GM10248 (cell line): ENCODE measurements at regions not wholly inside any gene's neighbourhood (a gene's known extent, or its start where the extent isn't known, plus 50 kb on each side); places are given as distances from the start of the nearest gene placed in this dataset.

Experiments
- CTCF ChIA-PET: fragments of 300-600 bp; sonication (Branson Sonifier 250); formaldehyde crosslinking; extraction: SDS; loops from one replicate; lab custom pipeline; 2021; ENCODE audit warnings: antibody characterized with exemption; lab: Yijun Ruan, JAX
- POLR2A ChIA-PET: fragments of 350-650 bp; sonication (Branson Sonifier 250); formaldehyde crosslinking; extraction: SDS; loops from one replicate; lab custom pipeline; 2020; ENCODE audit warnings: antibody characterized with exemption; lab: Yijun Ruan, JAX
- DNase-seq: peaks from one replicate; pipeline ENCODE4 v3.0.0; 2012; ENCODE audit errors: extremely low spot score
- TF ChIP-seq, protein P1 (sequence below): IDR thresholded peaks from 2 replicates; pipeline ENCODE4 v1.5.1; 2012; ENCODE audit warnings: mild to moderate bottlenecking, low read depth; ENCODE audit errors: extremely low read depth, missing control alignments, control extremely low read depth

DNA sequence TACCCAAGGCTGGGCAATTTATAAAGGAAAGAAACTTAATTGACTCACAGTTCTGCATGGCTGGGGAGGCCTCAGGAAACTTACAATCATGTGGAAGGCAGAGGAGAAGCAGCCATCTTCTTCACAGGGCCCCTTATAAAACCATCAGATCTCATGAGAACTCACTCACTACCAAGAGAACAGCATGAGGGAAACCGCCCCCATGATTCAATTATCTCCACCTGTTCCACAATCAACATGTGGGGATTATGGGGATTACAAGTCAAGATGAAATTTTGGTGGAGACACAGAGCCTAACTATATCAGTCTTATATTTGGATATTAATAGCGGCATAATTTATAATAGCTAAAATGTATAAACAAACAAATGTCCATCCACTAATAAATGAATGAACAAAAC is 1123.7 kb upstream of the NCAM2 start:
- TF ChIP-seq, protein P1, sequence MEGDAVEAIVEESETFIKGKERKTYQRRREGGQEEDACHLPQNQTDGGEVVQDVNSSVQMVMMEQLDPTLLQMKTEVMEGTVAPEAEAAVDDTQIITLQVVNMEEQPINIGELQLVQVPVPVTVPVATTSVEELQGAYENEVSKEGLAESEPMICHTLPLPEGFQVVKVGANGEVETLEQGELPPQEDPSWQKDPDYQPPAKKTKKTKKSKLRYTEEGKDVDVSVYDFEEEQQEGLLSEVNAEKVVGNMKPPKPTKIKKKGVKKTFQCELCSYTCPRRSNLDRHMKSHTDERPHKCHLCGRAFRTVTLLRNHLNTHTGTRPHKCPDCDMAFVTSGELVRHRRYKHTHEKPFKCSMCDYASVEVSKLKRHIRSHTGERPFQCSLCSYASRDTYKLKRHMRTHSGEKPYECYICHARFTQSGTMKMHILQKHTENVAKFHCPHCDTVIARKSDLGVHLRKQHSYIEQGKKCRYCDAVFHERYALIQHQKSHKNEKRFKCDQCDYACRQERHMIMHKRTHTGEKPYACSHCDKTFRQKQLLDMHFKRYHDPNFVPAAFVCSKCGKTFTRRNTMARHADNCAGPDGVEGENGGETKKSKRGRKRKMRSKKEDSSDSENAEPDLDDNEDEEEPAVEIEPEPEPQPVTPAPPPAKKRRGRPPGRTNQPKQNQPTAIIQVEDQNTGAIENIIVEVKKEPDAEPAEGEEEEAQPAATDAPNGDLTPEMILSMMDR = no peak
- DNase-seq = no peak
- ChIA-PET CTCF (no interaction called here), POLR2A (no interaction called here)

DNA sequence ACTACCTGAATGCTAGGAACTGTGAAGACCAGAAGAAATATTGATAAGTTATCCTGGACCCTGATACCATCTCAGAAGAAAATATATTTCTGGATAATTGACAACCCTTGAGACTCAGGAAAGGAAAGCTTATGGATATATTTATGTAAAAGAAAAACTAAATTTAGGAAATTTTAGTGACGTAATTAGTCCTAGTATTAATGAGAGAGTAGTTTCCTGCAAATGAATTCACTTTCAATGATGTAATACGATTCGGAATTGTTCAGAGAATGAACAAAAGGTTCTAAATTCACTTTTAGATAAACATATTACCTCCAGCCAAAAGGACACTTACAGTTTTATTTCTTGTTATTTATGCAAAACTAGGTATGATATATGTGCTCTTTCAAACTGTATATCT is 1120.1 kb upstream of the NCAM2 start:
- ChIA-PET CTCF (interaction anchor here (1.1 kb wide), 1 partner anchor 12 kb away, joined by 3 read pairs; no protein-coding TSS in a partner anchor), POLR2A (no interaction called here)
- TF ChIP-seq, protein P1 = no peak

DNA sequence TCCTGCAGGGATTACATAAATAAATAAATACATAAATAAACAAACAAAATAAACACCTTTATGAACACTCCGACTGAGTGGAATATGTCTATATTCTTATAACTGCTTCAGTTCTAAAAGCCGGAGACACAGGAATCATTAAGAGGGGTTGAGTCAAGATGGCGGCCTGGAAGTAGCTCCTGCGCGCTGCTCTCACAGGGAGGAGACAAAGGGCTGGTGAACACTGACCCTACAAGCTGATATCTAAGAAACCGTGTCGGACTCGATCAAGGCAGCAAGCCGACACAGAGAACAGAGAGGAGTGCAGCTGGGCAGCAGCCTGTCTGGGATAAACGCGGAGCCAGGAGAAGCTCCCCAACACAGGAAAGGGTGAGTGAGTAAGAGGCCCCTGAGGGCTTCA is 1098.6 kb upstream of the NCAM2 start:
- CTCF ChIA-PET = no interaction called here
- POLR2A ChIA-PET = no interaction called here
- TF ChIP-seq, protein P1 = no peak
- no peak for DNase-seq

More for the DNA sequence above, 1120.1 kb upstream of the NCAM2 start:
- DNase-seq = no peak

DNA sequence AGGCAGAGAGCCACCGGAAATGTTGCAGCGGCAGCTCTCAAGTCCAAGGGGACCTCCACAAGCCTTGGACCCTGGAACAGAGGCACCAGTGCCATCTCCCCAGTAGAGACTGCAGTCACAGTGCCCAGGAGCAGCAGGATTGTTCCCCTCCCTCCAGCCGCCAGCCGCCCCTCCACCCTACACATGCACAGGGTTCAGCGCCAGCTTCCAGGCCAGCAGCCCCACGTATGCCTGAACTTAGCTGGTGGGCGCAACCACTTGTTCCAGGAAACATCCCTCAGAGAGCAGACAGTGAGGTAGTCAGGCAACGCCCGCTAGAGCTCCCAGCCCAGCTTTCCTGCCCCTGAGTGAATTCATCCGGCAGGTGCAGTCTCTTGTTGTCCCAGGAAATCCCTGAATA is 1098.1 kb upstream of the NCAM2 start:
- TF ChIP-seq, protein P1 = no peak
- no peak for DNase-seq
- ChIA-PET CTCF (no interaction called here), POLR2A (no interaction called here)

DNA sequence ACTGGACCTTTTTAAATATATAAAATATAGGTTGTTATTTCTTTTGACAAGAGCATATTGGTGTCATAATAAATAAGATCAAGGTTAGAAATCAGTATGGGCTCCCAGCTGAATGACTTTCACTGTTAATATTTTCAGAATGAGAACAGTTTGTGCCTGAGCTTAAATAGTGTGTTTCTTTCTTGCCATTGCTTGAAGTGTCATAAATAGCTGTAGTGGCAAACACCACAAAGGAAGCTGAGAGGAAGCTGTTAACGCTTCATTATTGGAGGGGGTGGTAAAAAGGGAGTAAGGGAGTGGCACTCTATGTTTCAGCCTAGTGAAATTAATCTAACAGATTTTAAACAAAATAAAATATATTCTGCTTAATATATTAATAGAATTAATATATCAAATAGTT is 1089.8 kb upstream of the NCAM2 start:
- DNase-seq = no peak
- ChIA-PET POLR2A (no interaction called here), CTCF (no interaction called here)
- TF ChIP-seq, protein P1 = no peak

DNA sequence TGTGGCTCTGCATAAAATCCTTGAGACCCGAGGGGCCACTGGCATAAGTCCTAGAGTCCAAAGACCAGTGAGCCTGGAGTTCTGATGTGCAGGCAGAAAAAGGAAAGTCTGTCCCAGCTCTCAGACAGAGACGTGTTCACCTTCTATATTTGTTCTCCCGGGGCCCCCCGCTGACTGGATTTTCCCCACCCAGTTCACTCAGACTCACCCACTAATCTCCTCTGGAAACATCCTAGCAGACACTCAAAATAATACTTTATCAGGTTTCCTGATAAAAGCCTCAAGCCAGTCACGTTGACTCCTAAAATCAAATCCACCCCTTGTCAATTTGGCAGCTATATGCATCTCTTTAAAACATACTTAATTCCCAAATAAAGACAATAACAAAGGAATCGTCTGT is 1084.2 kb upstream of the NCAM2 start:
- DNase-seq = no peak
- TF ChIP-seq, protein P1 = no peak
- CTCF ChIA-PET = no interaction called here
- POLR2A ChIA-PET = no interaction called here

DNA sequence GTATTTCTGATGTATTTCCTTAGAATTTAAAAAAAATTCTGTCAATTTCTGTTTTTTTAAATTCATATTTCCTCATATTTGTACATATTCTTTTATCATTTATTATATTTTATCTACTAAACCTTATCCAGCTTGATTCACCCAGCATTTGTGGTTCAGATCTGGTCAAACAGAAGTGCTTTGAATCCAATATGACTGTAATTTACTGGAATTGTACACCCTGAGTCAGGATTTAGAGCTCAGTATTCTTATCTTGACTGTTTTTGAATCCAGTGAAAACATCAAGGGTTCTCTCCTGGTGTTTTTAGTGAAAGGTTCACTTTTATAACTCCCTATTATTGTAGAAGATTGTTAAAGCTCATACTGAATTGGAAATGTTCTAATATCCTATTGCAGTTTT is 1077.0 kb upstream of the NCAM2 start:
- ChIA-PET POLR2A (no interaction called here), CTCF (interaction anchor here (1.9 kb wide), 1 partner anchor 12 kb away, joined by 4 read pairs; no protein-coding TSS in a partner anchor)
- TF ChIP-seq, protein P1 = no peak
- DNase-seq = no peak
